Osteoblast (primary cell): ENCODE measurements at regions not wholly inside any gene's neighbourhood (a gene's known extent, or its start where the extent isn't known, plus 50 kb on each side); places are given as distances from the start of the nearest gene placed in this dataset.

ENCODE experiments used
- DNase-seq: peaks from one replicate; pipeline ENCODE4 v3.0.0; 2011; ENCODE audit warnings: low spot score, mixed read lengths; ENCODE audit not compliant: insufficient read length; ENCODE audit errors: missing footprints
- H2AFZ ChIP-seq: 2 replicates; pipeline ENCODE4 v1.6.0; 2011; ENCODE audit warnings: mild to moderate bottlenecking, low read length
- H3K27ac ChIP-seq: 2 replicates; pipeline ENCODE4 v1.5.1; 2011; ENCODE audit warnings: mild to moderate bottlenecking, low read depth, low read length, moderate library complexity
- H3K27me3 ChIP-seq: 2 replicates; pipeline ENCODE4 v1.6.0; 2012; ENCODE audit warnings: mild to moderate bottlenecking, control low read depth, inconsistent platforms, low read length, moderate library complexity; ENCODE audit not compliant: insufficient read depth
- H3K36me3 ChIP-seq: 2 replicates; pipeline ENCODE4 v1.5.1; 2011; ENCODE audit warnings: mild to moderate bottlenecking, low read length, control low read depth, moderate library complexity; ENCODE audit not compliant: insufficient read depth
- H3K4me1 ChIP-seq: 2 replicates; pipeline ENCODE4 v1.5.1; 2011; ENCODE audit warnings: mild to moderate bottlenecking, low read length, control low read depth, moderate library complexity; ENCODE audit not compliant: insufficient read depth
- H3K4me2 ChIP-seq: 2 replicates; pipeline ENCODE4 v1.6.0; 2011; ENCODE audit warnings: mild to moderate bottlenecking, low read length; ENCODE audit not compliant: insufficient read depth
- H3K4me3 ChIP-seq: fragments of 200-600 bp; sonication (generic); 3 replicates; pipeline ENCODE4 v1.5.1; 2012; ENCODE audit warnings: mild to moderate bottlenecking, low read length, inconsistent platforms; ENCODE audit not compliant: insufficient read depth
- H3K79me2 ChIP-seq: 2 replicates; pipeline ENCODE4 v1.6.0; 2012; ENCODE audit warnings: mild to moderate bottlenecking, low read length, control low read depth, inconsistent platforms; ENCODE audit not compliant: insufficient read depth
- H3K9me3 ChIP-seq: 2 replicates; pipeline ENCODE4 v1.5.1; 2011; ENCODE audit warnings: low read depth, low read length, control low read depth
- H4K20me1 ChIP-seq: 2 replicates; pipeline ENCODE4 v1.6.0; 2012; ENCODE audit warnings: mild to moderate bottlenecking, low read length, control low read depth; ENCODE audit not compliant: insufficient read depth
- TF ChIP-seq, protein P1 (sequence below): IDR thresholded peaks from 2 replicates; pipeline ENCODE4 v1.5.1; 2011; ENCODE audit warnings: mild to moderate bottlenecking, low read depth, low read length, moderate library complexity; ENCODE audit errors: extremely low read depth

DNA sequence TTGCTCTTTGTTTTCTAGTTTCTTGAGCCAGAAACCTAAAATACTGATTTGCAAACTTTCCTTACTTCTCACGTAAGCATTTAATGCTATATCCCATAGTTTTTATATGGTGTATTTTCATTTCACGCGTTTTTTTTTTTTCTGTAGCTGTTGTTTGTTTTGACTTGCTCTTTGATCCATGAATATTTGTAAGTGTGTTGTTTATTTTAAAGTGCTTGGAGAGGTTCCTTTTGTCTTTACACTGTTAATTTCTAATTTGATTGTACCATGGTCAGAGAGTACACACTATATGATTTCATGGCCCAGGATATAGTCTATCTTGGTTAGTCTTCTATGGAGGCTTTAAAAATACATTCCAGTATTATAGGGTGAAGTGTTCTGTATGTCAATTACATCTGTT lies 84.8 kb upstream of the RNF217 start:
- Histone ChIP-seq H3K4me2 (no peak overlapping the region), H3K36me3 (no peaks in the 10 kb centered on the region)

DNA sequence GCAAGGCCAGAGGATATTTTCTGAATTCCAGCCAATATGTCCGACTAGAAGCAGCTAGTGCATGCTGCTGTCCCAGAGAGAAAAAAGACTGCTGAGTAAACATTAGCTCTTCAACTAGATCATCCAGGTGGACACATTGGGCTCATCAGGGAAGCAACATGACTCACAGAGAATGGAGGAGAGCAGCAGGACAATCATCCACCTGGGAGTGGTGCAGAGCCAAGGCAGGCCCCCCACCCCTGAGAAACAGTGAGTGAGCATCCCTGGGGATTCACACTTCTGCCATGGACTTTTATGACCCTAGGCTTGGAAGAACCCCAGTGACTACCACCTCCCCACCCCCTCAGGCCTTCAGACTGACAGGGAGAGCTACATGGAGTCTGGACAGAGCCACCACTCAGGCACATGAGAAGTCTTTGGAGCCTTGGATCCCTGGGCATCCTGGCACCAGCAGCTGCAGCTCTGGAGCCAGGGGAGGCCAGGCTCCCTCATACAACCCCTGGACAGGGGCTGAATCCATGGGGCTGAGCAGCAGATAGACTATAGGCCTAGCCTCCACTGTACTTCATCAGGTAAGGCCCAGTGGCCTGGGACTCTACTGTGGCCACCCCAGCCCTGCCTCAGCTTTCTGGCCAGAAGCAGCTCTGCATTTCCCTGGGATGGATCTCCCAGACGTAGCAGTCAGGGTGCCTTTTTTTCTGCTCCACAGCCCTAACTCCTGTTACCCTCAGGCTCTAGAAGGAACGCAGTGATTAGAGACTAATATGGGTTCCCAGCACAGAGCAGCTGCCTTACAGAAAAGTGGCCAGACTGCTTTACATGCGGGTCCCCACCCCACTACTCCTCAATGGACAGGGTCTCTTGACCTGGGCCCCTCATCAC lies 82.9 kb upstream of the RNF217 start:
- H3K4me2 ChIP-seq = no peak overlapping the region
- no peaks in the 10 kb centered on the region for H4K20me1 ChIP-seq
- no peaks in the 10 kb centered on the region for H3K27me3 ChIP-seq
- DNase-seq = no peak
- H3K27ac ChIP-seq = no peak overlapping the region
- TF ChIP-seq, protein P1, sequence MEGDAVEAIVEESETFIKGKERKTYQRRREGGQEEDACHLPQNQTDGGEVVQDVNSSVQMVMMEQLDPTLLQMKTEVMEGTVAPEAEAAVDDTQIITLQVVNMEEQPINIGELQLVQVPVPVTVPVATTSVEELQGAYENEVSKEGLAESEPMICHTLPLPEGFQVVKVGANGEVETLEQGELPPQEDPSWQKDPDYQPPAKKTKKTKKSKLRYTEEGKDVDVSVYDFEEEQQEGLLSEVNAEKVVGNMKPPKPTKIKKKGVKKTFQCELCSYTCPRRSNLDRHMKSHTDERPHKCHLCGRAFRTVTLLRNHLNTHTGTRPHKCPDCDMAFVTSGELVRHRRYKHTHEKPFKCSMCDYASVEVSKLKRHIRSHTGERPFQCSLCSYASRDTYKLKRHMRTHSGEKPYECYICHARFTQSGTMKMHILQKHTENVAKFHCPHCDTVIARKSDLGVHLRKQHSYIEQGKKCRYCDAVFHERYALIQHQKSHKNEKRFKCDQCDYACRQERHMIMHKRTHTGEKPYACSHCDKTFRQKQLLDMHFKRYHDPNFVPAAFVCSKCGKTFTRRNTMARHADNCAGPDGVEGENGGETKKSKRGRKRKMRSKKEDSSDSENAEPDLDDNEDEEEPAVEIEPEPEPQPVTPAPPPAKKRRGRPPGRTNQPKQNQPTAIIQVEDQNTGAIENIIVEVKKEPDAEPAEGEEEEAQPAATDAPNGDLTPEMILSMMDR = no peak
- H2AFZ ChIP-seq = no peak overlapping the region
- H3K36me3 ChIP-seq = no peaks in the 10 kb centered on the region
- H3K4me1 ChIP-seq = peaks cover 19% of the 10 kb centered on the region
- no peak overlapping the region for H3K4me3 ChIP-seq
- H3K9me3 ChIP-seq = no peaks in the 10 kb centered on the region
- no peaks in the 10 kb centered on the region for H3K79me2 ChIP-seq

More for the DNA sequence above, 84.8 kb upstream of the RNF217 start:
- Histone ChIP-seq H3K9me3 (no peaks in the 10 kb centered on the region), H3K79me2 (no peaks in the 10 kb centered on the region), H2AFZ (no peak overlapping the region), H3K27me3 (no peaks in the 10 kb centered on the region), H3K4me1 (peaks cover 9% of the 10 kb centered on the region), H3K4me3 (no peak overlapping the region), H4K20me1 (no peaks in the 10 kb centered on the region), H3K27ac (no peak overlapping the region)
- DNase-seq = no peak
- TF ChIP-seq, protein P1 = no peak

DNA sequence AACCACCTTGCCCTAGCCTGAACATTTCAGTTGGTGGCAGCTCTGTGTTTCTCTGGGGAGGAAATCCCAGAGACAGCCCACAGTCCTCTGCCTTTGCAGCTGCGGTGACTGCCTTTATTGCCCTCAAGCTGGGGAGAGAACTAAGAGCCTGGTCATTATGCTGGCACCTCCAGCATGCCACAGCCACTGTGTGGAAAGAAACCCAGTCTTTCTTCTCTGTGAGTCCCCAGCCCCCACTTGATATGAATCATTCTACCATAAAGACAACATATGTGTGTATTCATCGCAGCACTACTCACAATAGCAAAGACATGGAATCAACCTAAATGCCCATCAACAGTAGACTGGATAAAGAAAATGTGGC lies 82.3 kb upstream of the RNF217 start:
- H3K79me2 ChIP-seq = no peaks in the 10 kb centered on the region
- TF ChIP-seq, protein P1 = no peak
- peaks cover 19% of the 10 kb centered on the region for H3K4me1 ChIP-seq
- DNase-seq = no peak
- no peak overlapping the region for H3K4me2 ChIP-seq
- no peaks in the 10 kb centered on the region for H3K9me3 ChIP-seq
- no peaks in the 10 kb centered on the region for H4K20me1 ChIP-seq
- no peak overlapping the region for H3K4me3 ChIP-seq
- no peak overlapping the region for H3K27ac ChIP-seq
- no peak overlapping the region for H2AFZ ChIP-seq
- no peaks in the 10 kb centered on the region for H3K27me3 ChIP-seq
- no peaks in the 10 kb centered on the region for H3K36me3 ChIP-seq

DNA sequence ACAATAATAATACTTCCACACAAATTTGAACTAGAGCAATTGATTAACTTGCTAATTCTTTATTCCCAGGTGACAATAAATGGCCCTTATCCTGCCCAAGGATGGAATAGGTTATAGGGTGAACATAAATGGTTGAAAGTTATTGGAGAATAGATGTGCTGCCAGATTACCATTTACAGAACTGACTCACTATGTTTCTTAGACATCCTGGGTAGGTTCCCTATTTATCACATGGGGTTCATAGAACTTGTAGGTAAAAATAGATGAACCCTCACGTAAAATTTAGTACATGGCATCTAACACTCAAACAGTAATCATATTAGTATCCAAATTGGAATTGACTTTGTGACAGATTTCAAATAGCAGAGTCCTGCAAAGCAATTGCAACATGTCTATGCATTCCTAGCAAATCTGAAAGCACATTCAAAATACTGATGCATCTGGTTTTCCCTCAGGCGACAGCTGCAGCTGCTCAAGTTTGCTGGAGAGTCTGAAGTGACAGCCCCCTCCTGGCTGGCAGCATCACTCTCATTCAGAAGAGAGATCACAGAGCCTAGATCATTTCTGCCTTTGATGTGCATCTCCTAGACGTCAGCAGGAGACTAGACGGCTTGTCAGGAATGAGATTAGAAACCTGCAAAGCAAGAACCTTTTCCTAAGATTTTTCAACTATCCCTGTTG lies 80.2 kb upstream of the RNF217 start:
- Histone ChIP-seq H3K4me3 (no peak overlapping the region), H3K9me3 (no peaks in the 10 kb centered on the region), H3K79me2 (no peaks in the 10 kb centered on the region), H4K20me1 (no peaks in the 10 kb centered on the region), H3K27ac (no peak overlapping the region), H2AFZ (no peak overlapping the region), H3K4me2 (peak overlapping the region; percentile 14), H3K4me1 (peaks cover 19% of the 10 kb centered on the region), H3K36me3 (no peaks in the 10 kb centered on the region), H3K27me3 (no peaks in the 10 kb centered on the region)
- TF ChIP-seq, protein P1 = no peak
- DNase-seq = no peak
